ENCODE measurements at regions not wholly inside any gene's neighbourhood (a gene's known extent, or its start where the extent isn't known, plus 50 kb on each side); places are given as distances from the start of the nearest gene placed in this dataset.

DNA sequence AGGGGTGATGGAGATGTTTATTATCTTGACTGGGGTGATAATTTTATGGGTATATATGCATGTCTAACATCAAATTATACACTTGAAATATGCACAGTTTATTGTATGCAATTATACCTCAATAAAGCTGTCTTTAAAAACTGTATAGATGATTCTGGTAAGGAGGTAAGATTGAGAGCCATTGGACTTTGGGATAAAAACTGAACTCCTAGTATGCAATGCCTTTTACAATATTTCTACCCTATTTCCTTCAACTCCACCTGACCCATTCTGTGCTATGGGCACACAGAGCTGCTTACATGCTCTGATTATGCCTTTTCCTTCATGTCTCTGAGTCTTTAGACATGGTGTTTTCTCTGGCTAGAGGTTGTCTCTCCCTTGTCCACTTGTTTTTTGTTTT lies 63.9 kb upstream of the UGP2 start:
- TF ChIP-seq, protein P1, sequence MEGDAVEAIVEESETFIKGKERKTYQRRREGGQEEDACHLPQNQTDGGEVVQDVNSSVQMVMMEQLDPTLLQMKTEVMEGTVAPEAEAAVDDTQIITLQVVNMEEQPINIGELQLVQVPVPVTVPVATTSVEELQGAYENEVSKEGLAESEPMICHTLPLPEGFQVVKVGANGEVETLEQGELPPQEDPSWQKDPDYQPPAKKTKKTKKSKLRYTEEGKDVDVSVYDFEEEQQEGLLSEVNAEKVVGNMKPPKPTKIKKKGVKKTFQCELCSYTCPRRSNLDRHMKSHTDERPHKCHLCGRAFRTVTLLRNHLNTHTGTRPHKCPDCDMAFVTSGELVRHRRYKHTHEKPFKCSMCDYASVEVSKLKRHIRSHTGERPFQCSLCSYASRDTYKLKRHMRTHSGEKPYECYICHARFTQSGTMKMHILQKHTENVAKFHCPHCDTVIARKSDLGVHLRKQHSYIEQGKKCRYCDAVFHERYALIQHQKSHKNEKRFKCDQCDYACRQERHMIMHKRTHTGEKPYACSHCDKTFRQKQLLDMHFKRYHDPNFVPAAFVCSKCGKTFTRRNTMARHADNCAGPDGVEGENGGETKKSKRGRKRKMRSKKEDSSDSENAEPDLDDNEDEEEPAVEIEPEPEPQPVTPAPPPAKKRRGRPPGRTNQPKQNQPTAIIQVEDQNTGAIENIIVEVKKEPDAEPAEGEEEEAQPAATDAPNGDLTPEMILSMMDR (IDR thresholded peaks at IDR 0.05) = no peak
- no peak for TF ChIP-seq POLR2AphosphoS5 (IDR thresholded peaks at IDR 0.05)
- no peak for TF ChIP-seq EP300 (IDR thresholded peaks at IDR 0.05)
- no peak for TF ChIP-seq POLR2A (IDR thresholded peaks at IDR 0.05; ENCODE audit: low read depth)
- H3K36me3 ChIP-seq = no peaks in the 10 kb centered on the region
- DNase-seq (ENCODE audit: extremely low spot score) = no peak
- no peak overlapping the region for H3K27ac ChIP-seq (replicated peaks in 1 of 4)
- no peaks in the 10 kb centered on the region for H3K27me3 ChIP-seq
- no peaks in the 10 kb centered on the region for H3K4me1 ChIP-seq
- intact Hi-C loops (cut with DNase I) = no loop called here
- H3K4me3 ChIP-seq = no peak overlapping the region
- no peaks in the 10 kb centered on the region for H3K9me3 ChIP-seq

DNA sequence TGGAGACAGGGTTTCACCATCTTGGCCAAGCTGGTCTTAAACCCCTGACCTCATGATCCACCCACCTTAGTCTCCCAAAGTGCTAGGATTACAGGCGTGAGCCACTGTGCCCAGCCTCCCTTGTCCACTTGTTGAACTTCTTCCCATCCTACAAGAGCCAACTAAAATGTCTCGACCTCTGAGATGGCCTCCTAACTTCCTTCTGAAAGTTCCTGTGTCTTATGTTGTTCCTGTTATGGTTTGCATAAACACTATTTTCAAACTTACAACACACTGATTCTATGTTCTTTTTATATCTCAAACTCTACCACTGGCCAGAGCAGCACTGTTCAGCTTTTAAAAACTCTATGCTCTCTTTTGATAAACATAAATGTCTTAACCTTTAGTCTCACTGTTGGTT lies 63.3 kb upstream of the UGP2 start:
- intact Hi-C loops (cut with DNase I) = no loop called here
- Histone ChIP-seq H3K9me3 (no peaks in the 10 kb centered on the region), H3K36me3 (no peaks in the 10 kb centered on the region), H3K27ac (replicated peaks in 1 of 4) (no peak overlapping the region), H3K4me3 (no peak overlapping the region), H3K27me3 (no peaks in the 10 kb centered on the region), H3K4me1 (no peaks in the 10 kb centered on the region)
- TF ChIP-seq POLR2A (IDR thresholded peaks at IDR 0.05; ENCODE audit: low read depth) (no peak), EP300 (IDR thresholded peaks at IDR 0.05) (no peak), POLR2AphosphoS5 (IDR thresholded peaks at IDR 0.05) (no peak)
- TF ChIP-seq, protein P1 (IDR thresholded peaks at IDR 0.05) = no peak
- 73% methylated on average over 2 of the region's 2 CpGs for WGBS
- no peak for DNase-seq (ENCODE audit: extremely low spot score)

DNA sequence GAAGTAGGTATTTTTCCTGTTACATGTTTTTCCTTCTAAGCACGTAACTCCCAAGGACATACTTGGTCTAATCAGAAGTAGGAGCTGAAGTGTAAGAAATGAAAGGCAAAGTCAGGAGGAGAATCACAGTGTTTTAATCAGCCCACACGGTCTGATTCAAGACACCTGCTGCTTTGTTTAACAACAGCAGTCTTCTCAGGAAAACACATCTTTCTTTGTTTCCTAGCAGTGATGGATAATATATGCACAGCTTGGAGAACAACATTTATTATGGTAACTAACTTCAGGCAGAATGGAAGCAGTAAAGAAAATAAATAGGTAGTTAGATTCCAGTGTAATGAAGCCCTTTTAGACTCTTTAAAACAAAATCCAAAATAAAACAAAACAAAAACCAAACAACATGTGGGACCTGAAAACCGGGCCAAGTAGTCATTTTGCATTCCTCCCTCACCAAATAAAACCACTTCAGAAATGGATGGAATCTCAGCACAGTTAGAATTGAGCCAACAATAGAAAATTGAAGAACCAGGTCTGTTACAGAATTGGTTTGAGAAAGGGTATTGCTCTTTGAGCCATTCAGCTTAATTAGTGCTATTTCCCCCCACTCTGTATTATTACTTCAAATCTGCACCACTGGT lies 61.1 kb upstream of the UGP2 start:
- H3K4me1 ChIP-seq = no peaks in the 10 kb centered on the region
- no peaks in the 10 kb centered on the region for H3K27me3 ChIP-seq
- no peak for TF ChIP-seq POLR2A (IDR thresholded peaks at IDR 0.05; ENCODE audit: low read depth)
- TF ChIP-seq POLR2AphosphoS5 (IDR thresholded peaks at IDR 0.05) = no peak
- TF ChIP-seq EP300 (IDR thresholded peaks at IDR 0.05) = no peak
- TF ChIP-seq, protein P1 (IDR thresholded peaks at IDR 0.05) = no peak
- intact Hi-C loops (cut with DNase I) = no loop called here
- no peak overlapping the region for H3K27ac ChIP-seq (replicated peaks in 1 of 4)
- no peak for DNase-seq (ENCODE audit: extremely low spot score)
- 48% methylated on average over 3 of the region's 3 CpGs for WGBS
- H3K36me3 ChIP-seq = no peaks in the 10 kb centered on the region
- H3K9me3 ChIP-seq = no peaks in the 10 kb centered on the region
- H3K4me3 ChIP-seq = no peak overlapping the region

DNA sequence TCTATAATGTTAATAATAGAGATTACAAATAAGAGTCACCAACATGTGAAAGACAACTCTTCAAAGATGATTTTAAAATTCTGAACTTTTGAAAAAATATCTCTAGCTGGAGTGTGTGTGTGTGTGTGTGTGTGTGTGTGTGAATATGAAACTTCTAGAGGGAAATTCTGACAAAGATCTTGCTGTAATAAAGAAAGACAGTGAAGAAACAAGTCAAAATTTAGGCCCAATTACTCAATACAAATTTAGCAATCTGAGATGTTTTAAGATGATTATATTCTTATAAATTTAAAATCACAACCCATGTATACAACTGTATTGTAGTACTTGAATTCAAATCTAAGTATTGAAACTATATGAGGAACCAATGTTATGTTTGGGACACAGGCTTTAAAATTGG lies 57.2 kb upstream of the UGP2 start:
- TF ChIP-seq POLR2AphosphoS5 (IDR thresholded peaks at IDR 0.05) = no peak
- no peak for TF ChIP-seq EP300 (IDR thresholded peaks at IDR 0.05)
- TF ChIP-seq, protein P1 (IDR thresholded peaks at IDR 0.05) = no peak
- no peak for TF ChIP-seq POLR2A (IDR thresholded peaks at IDR 0.05; ENCODE audit: low read depth)
- Histone ChIP-seq H3K27ac (replicated peaks in 1 of 4) (no peak overlapping the region), H3K4me3 (no peak overlapping the region), H3K36me3 (no peaks in the 10 kb centered on the region), H3K9me3 (no peaks in the 10 kb centered on the region), H3K4me1 (no peaks in the 10 kb centered on the region), H3K27me3 (no peaks in the 10 kb centered on the region)
- no peak for DNase-seq (ENCODE audit: extremely low spot score)
- intact Hi-C loops (cut with DNase I) = no loop called here

DNA sequence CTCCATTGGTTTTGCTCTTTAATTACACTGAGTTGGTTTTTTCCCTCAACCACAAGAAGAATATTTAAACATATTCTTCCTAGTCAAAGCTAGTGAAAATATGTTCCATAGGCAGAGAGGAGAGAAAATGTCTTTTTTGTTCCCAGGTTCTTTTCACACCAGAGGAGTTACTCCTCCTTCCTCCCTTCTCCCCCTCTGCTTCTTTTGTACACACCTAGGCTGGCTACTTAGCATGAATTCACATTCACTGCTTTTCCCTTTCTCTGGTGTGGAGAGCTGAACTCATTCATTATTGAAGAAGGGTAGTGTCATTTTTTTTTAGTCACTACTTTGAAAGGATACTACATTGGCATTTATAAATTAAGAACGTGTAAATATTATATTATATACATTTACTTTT lies 56.6 kb upstream of the UGP2 start:
- no peaks in the 10 kb centered on the region for H3K36me3 ChIP-seq
- 57% methylated on average over 1 of the region's 1 CpG for WGBS
- TF ChIP-seq POLR2A (IDR thresholded peaks at IDR 0.05; ENCODE audit: low read depth) = no peak
- TF ChIP-seq POLR2AphosphoS5 (IDR thresholded peaks at IDR 0.05) = no peak
- TF ChIP-seq, protein P1 (IDR thresholded peaks at IDR 0.05) = no peak
- no peak for TF ChIP-seq EP300 (IDR thresholded peaks at IDR 0.05)
- no peak for DNase-seq (ENCODE audit: extremely low spot score)
- H3K4me1 ChIP-seq = no peaks in the 10 kb centered on the region
- H3K9me3 ChIP-seq = no peaks in the 10 kb centered on the region
- H3K4me3 ChIP-seq = no peak overlapping the region
- H3K27me3 ChIP-seq = no peaks in the 10 kb centered on the region
- no peak overlapping the region for H3K27ac ChIP-seq (replicated peaks in 1 of 4)
- intact Hi-C loops (cut with DNase I) = no loop called here
